OCI-LY7 (cell line): ENCODE measurements at regions not wholly inside any gene's neighbourhood (a gene's known extent, or its start where the extent isn't known, plus 50 kb on each side); places are given as distances from the start of the nearest gene placed in this dataset.

Experiments used
- BruUV-seq: library from RNA; stranded (reverse); fragments of 400-500 nt; replicated peaks from 2 replicates; lab custom pipeline; 2021; lab: Mats Ljungman, UMichigan
- CTCF ChIA-PET: fragments of 300-600 bp; sonication (Branson Sonifier 250); formaldehyde crosslinking; loops from one replicate; lab custom pipeline; 2022; ENCODE audit warnings: antibody characterized with exemption; ENCODE audit not compliant: unreplicated experiment; lab: Charles Lee
- POLR2A ChIA-PET: fragments of 300-600 bp; sonication (Branson Sonifier 250); formaldehyde crosslinking; loops from one replicate; lab custom pipeline; 2022; ENCODE audit warnings: antibody characterized with exemption; lab: Charles Lee
- DNase-seq: peaks from one replicate; pipeline ENCODE4 v3.0.0-alpha.2; 2015; ENCODE audit warnings: low spot score
- H2AFZ ChIP-seq: fragments of 200-600 bp; sonication (generic), shearing (Covaris generic); 2 replicates; pipeline ENCODE4 v1.6.1; 2014; ENCODE audit warnings: mild to moderate bottlenecking, antibody characterized with exemption, low read length, moderate library complexity
- H3K27ac ChIP-seq: fragments of 200-600 bp; sonication (generic); 2 replicates; pipeline ENCODE4 v1.5.1; 2014; ENCODE audit warnings: mixed run types, low read depth, mild to moderate bottlenecking, moderate library complexity, low read length, inconsistent platforms; ENCODE audit not compliant: poor library complexity, severe bottlenecking
- H3K36me3 ChIP-seq: fragments of 200-600 bp; sonication (generic); 2 replicates; pipeline ENCODE4 v1.6.1; 2014; ENCODE audit warnings: mild to moderate bottlenecking, antibody characterized with exemption, low read length, moderate library complexity, mixed read lengths; ENCODE audit not compliant: insufficient read depth
- H3K4me1 ChIP-seq: fragments of 200-600 bp; sonication (generic); 2 replicates; pipeline ENCODE4 v1.5.1; 2014; ENCODE audit warnings: mild to moderate bottlenecking, low read length; ENCODE audit not compliant: insufficient read depth, poor library complexity, severe bottlenecking
- H3K4me2 ChIP-seq: fragments of 200-600 bp; sonication (generic); 2 replicates; pipeline ENCODE4 v1.6.1; 2014; ENCODE audit warnings: mild to moderate bottlenecking, low read length
- H3K4me3 ChIP-seq: fragments of 200-600 bp; sonication (generic); 2 replicates; pipeline ENCODE4 v1.5.1; 2014; ENCODE audit warnings: mild to moderate bottlenecking, low read depth, low read length; ENCODE audit not compliant: poor library complexity, severe bottlenecking
- H3K79me2 ChIP-seq: fragments of 200-600 bp; sonication (generic); 2 replicates; pipeline ENCODE4 v1.6.1; 2016; ENCODE audit warnings: low read depth, mild to moderate bottlenecking, low read length, moderate library complexity, mixed read lengths; ENCODE audit not compliant: insufficient read depth
- H3K9me2 ChIP-seq: fragments of 200-600 bp; sonication (generic); 2 replicates; pipeline ENCODE4 v1.6.1; 2016; ENCODE audit warnings: mild to moderate bottlenecking, low read length, mixed read lengths; ENCODE audit not compliant: insufficient read depth
- H3K9me3 ChIP-seq: fragments of 200-600 bp; sonication (generic); 2 replicates; pipeline ENCODE4 v1.6.1; 2014; ENCODE audit warnings: mild to moderate bottlenecking, mixed run types, low read length, mixed read lengths
- H4K20me1 ChIP-seq: fragments of 200-600 bp; sonication (generic); 2 replicates; pipeline ENCODE4 v1.6.1; 2014; ENCODE audit warnings: mild to moderate bottlenecking, antibody characterized with exemption, low read length, moderate library complexity, mixed read lengths; ENCODE audit not compliant: insufficient read depth
- CTCF ChIP-seq: fragments of 200-600 bp; sonication (generic); conservative IDR thresholded peaks from 2 replicates; pipeline ENCODE4 v1.5.1; 2014; ENCODE audit warnings: mild to moderate bottlenecking, antibody characterized with exemption, low read length, moderate library complexity, mixed read lengths
- EZH2phosphoT487 ChIP-seq: fragments of 200-600 bp; sonication (generic); IDR thresholded peaks from 2 replicates; pipeline ENCODE4 v1.6.1; 2018; ENCODE audit warnings: low read depth, borderline replicate concordance, mild to moderate bottlenecking, mixed run types, antibody characterized with exemption, low read length, moderate library complexity, mixed read lengths
- intact Hi-C: fragments of 100-400 bp; cut with micrococcal nuclease; formaldehyde crosslinking; loops from one replicate; pipeline ENCODE4 v1.10.0; 2022; ENCODE audit not compliant: unreplicated experiment

GRCh38 chr21:23374155-23374554 lies 2233.1 kb downstream of the MRPL39 start:
- no peaks in the 10 kb centered on the region for H3K9me2 ChIP-seq
- H2AFZ ChIP-seq: no peak overlapping the region
- ChIA-PET CTCF (no interaction called here), POLR2A (no interaction called here)
- H4K20me1 ChIP-seq: no peaks in the 10 kb centered on the region
- no peak overlapping the region for H3K4me3 ChIP-seq
- TF ChIP-seq CTCF: no peak
- TF ChIP-seq EZH2phosphoT487: no peak
- no TSS peak for BruUV-seq
- H3K27ac ChIP-seq: no peak overlapping the region
- H3K4me1 ChIP-seq: no peaks in the 10 kb centered on the region
- H3K36me3 ChIP-seq: no peaks in the 10 kb centered on the region
- H3K79me2 ChIP-seq: no peaks in the 10 kb centered on the region
- no peak overlapping the region for H3K4me2 ChIP-seq
- no peaks in the 10 kb centered on the region for H3K9me3 ChIP-seq
- intact Hi-C loops: no loop called here
- DNase-seq: no peak

- DNase-seq: no peak
- no peak overlapping the region for H2AFZ ChIP-seq
- H3K36me3 ChIP-seq: no peaks in the 10 kb centered on the region
- no peaks in the 10 kb centered on the region for H3K9me2 ChIP-seq
- ChIA-PET POLR2A (interaction anchor here (0.7 to 1.3 kb wide), 2 partner anchors 364 to 371 kb away, joined by 3 read pairs; no protein-coding TSS in a partner anchor), CTCF (no interaction called here)
- no peaks in the 10 kb centered on the region for H4K20me1 ChIP-seq
- H3K4me2 ChIP-seq: no peak overlapping the region
- TF ChIP-seq CTCF (no peak), EZH2phosphoT487 (no peak)
- intact Hi-C loops: no loop called here
- no TSS peak for BruUV-seq
- no peaks in the 10 kb centered on the region for H3K79me2 ChIP-seq
- no peak overlapping the region for H3K27ac ChIP-seq
- H3K4me3 ChIP-seq: no peak overlapping the region
- H3K9me3 ChIP-seq: peaks cover 10% of the 10 kb centered on the region; the same call in 1 of the 2 replicates
- no peaks in the 10 kb centered on the region for H3K4me1 ChIP-seq
Measured at GRCh38 chr21:23356905-23357304, 2250.4 kb downstream of the MRPL39 start.

GRCh38 chr21:23316190-23316589 lies 2291.1 kb downstream of the MRPL39 start:
- H4K20me1 ChIP-seq: no peaks in the 10 kb centered on the region
- H3K4me1 ChIP-seq: no peaks in the 10 kb centered on the region
- H3K27ac ChIP-seq: no peak overlapping the region
- no peaks in the 10 kb centered on the region for H3K79me2 ChIP-seq
- no peaks in the 10 kb centered on the region for H3K9me2 ChIP-seq
- no peak overlapping the region for H2AFZ ChIP-seq
- intact Hi-C loops: no loop called here
- DNase-seq: no peak
- CTCF ChIA-PET: no interaction called here
- H3K9me3 ChIP-seq: peaks cover 27% of the 10 kb centered on the region; the same call in 1 of the 2 replicates
- no TSS peak for BruUV-seq
- H3K36me3 ChIP-seq: no peaks in the 10 kb centered on the region
- TF ChIP-seq CTCF (no peak), EZH2phosphoT487 (no peak)
- no peak overlapping the region for H3K4me2 ChIP-seq
- H3K4me3 ChIP-seq: no peak overlapping the region
- POLR2A ChIA-PET: no interaction called here
